Gastroesophageal sphincter (tissue), 4 donors: ENCODE measurements at regions not wholly inside any gene's neighbourhood (a gene's known extent, or its start where the extent isn't known, plus 50 kb on each side); places are given as distances from the start of the nearest gene placed in this dataset.
"Not testable (repeated sequence)": the region's sequence is repeated elsewhere in the genome, so short reads cannot be mapped to it uniquely, and the experiment has no call there.

ENCODE experiments used
- ATAC-seq: fragments of 150-250 bp; one replicate; pipeline ENCODE4 v1.9.1; 2016; ENCODE audit warnings: mild to moderate bottlenecking, moderate library complexity
- H3K27ac ChIP-seq, 4 donors: fragments of 200-600 bp; sonication (generic) in 3 of 4; 1 replicate in 3 of 4; 2 replicates in 1 of 4; pipeline ENCODE4 v1.5.1; 2016 to 2019
- H3K27me3 ChIP-seq: fragments of 200-600 bp; sonication (generic); one replicate; pipeline ENCODE4 v1.5.1; 2019
- H3K36me3 ChIP-seq, 2 donors: fragments of 200-600 bp; sonication (generic); one replicate each; pipeline ENCODE4 v1.5.1; 2019; ENCODE audit warnings: control low read depth in 1 of 2
- H3K4me1 ChIP-seq, 3 donors: fragments of 200-600 bp; sonication (generic); 1 replicate in 2 of 3; 2 replicates in 1 of 3; pipeline ENCODE4 v1.5.1; 2016 to 2019; ENCODE audit warnings: control low read depth in 2 of 3
- H3K4me3 ChIP-seq, 2 donors: fragments of 200-600 bp; sonication (generic); one replicate each; pipeline ENCODE4 v1.5.1; 2019; ENCODE audit warnings: mild to moderate bottlenecking in 1 of 2, moderate library complexity in 1 of 2
- H3K9me3 ChIP-seq, 3 donors: fragments of 200-600 bp; sonication (generic); one replicate each; pipeline ENCODE4 v1.5.1; 2017 to 2019; ENCODE audit warnings: control low read depth in 2 of 3
- EP300 ChIP-seq: sonication (generic); formaldehyde crosslinking; IDR thresholded peaks from one replicate; pipeline ENCODE4 v1.6.1; 2017; ENCODE audit warnings: antibody characterized with exemption, mild to moderate bottlenecking
- POLR2A ChIP-seq, 2 donors: fragments of 450-650 bp; IDR thresholded peaks; one replicate each; pipeline ENCODE4 v1.6.1; 2017; ENCODE audit warnings: antibody characterized with exemption in 2 of 2, mild to moderate bottlenecking in 2 of 2, moderate library complexity in 1 of 2
- POLR2AphosphoS5 ChIP-seq: sonication (generic); formaldehyde crosslinking; IDR thresholded peaks from one replicate; pipeline ENCODE4 v1.6.1; 2017; ENCODE audit warnings: antibody characterized with exemption
- WGBS, 2 donors: methylation state at CpG; one replicate each; pipeline ENCODE4 v1.1.5; 2018; ENCODE audit warnings: low coverage in 1 of 2; 5-methylcytosine and 5-hydroxymethylcytosine counted together
- TF ChIP-seq, protein P1 (sequence below), 4 experiments: fragments of 200-600 bp in 2 of 4; fragments of 450-650 bp in 2 of 4; sonication (generic) in 1 of 4; IDR thresholded peaks; one replicate each; pipeline ENCODE4 v1.5.1; 2017 to 2019; ENCODE audit warnings: antibody characterized with exemption in 4 of 4, mild to moderate bottlenecking in 2 of 4, moderate library complexity in 2 of 4

DNA sequence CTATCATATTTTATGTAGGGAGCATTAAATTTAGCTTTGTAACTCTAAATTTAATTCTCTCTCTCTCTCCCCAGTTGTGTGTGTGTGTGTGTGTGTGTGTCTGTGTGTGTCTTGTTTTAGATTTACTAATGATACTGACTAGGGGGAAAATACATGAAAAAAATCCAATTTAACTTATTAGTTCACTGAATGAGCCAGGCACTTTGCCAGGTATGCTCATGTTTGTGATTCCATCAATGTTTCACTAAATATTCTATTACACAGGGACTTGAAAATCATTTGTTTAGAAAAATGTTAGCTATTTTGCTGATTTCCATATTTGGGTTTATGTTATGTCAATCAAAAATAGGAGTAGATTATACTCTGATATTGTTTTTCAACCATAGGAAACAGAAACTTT lies 203.7 kb upstream of the ZNF804A start:
- H3K27ac ChIP-seq = no peak overlapping the region

DNA sequence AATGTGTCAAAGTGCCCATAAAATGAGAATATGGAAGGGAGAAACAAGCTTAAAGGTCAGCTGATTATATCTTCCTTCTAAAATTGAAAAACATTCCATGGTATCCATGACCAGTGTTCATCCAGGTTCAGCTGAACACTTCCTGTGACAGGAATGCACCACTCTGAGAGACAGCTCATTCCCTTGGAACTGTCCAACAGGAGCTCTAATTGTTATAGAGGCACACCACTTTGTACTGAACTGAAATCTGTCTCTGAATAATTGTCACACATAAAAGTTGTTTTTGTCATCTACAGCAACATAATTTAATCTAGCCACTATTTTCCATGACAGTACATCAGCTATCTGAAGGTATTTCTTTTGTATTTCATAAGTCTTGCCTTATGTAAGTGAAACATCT lies 195.9 kb upstream of the ZNF804A start:
- Histone ChIP-seq H3K4me3 (no peak overlapping the region), H3K9me3 (peaks cover 0 to 8% (median 0%) of the 10 kb centered on the region in 3 donors), H3K4me1 (no peaks in the 10 kb centered on the region), H3K27me3 (no peaks in the 10 kb centered on the region), H3K27ac (no peak overlapping the region), H3K36me3 (no peaks in the 10 kb centered on the region)
- TF ChIP-seq POLR2AphosphoS5 (no peak), POLR2A (IDR thresholded peaks at IDR 0.05) (no peak), EP300 (no peak)
- TF ChIP-seq, protein P1, sequence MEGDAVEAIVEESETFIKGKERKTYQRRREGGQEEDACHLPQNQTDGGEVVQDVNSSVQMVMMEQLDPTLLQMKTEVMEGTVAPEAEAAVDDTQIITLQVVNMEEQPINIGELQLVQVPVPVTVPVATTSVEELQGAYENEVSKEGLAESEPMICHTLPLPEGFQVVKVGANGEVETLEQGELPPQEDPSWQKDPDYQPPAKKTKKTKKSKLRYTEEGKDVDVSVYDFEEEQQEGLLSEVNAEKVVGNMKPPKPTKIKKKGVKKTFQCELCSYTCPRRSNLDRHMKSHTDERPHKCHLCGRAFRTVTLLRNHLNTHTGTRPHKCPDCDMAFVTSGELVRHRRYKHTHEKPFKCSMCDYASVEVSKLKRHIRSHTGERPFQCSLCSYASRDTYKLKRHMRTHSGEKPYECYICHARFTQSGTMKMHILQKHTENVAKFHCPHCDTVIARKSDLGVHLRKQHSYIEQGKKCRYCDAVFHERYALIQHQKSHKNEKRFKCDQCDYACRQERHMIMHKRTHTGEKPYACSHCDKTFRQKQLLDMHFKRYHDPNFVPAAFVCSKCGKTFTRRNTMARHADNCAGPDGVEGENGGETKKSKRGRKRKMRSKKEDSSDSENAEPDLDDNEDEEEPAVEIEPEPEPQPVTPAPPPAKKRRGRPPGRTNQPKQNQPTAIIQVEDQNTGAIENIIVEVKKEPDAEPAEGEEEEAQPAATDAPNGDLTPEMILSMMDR (IDR thresholded peaks at IDR 0.05) = no peak
- ATAC-seq = no peak

More for the DNA sequence above, 203.7 kb upstream of the ZNF804A start:
- Histone ChIP-seq H3K4me3 (no peak overlapping the region), H3K4me1 (no peaks in the 10 kb centered on the region), H3K27me3 (no peaks in the 10 kb centered on the region), H3K36me3 (no peaks in the 10 kb centered on the region), H3K9me3 (no peaks in the 10 kb centered on the region)
- no peak for ATAC-seq
- TF ChIP-seq POLR2A (IDR thresholded peaks at IDR 0.05) = no peak
- TF ChIP-seq EP300 = no peak
- TF ChIP-seq POLR2AphosphoS5 = no peak
- TF ChIP-seq, protein P1 (IDR thresholded peaks at IDR 0.05) = no peak

DNA sequence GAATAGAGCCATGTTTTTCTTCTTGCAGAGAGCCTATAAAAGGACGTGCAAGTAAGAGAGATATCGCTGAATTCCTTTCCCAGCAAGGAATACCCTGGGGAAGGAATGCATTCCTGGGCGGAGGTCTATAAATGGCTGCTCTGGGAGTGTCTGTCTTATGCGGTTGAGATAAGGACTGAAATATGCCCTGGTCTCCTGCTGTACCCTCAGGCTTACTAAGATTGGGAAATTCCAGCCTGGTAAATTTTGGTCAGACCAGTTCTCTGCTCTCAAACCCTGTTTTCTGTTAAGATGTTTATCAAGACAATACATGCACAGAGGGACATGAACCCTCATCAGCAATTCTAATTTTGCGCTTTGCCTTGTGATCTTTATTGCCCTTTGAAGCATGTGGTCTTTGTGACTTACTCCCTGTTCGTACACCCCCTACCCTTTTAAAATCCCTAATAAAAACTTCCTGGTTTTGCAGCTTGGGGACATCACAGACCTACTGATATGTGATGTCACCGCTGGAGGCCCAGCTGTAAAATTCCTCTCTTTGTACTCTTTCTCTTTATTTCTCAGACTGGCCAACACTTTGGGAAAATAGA lies 191.2 kb upstream of the ZNF804A start:
- H3K27me3 ChIP-seq, H3K4me1 ChIP-seq, ATAC-seq, H3K9me3 ChIP-seq, H3K36me3 ChIP-seq, H3K4me3 ChIP-seq, H3K27ac ChIP-seq: not testable (repeated sequence)
- WGBS, 2 donors = 81 to 86% methylated on average over 4 to 5 of the region's 7 CpGs

DNA sequence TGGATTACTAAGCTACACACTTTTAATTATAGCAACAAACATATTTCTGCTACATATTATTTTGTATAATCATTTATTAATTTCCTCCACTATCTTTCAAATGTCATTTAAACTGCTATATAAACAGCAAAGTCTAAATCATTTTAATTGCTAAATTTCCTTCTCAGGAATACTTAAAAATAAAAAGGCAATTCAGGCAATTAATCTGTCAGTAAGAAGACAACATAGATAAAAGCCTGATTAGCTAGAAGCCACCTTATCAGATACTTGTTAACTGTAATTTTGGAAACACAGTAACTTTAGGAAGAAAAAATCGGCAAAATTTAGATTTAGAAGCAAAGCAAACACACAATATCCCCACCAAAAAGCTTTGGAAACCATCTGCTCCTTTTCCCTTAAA lies 188.2 kb upstream of the ZNF804A start:
- Histone ChIP-seq H3K4me3 (no peak overlapping the region), H3K4me1 (no peaks in the 10 kb centered on the region), H3K27ac (no peak overlapping the region), H3K36me3 (no peaks in the 10 kb centered on the region), H3K27me3 (no peaks in the 10 kb centered on the region), H3K9me3 (peaks cover 0 to 9% (median 0%) of the 10 kb centered on the region in 3 donors)
- WGBS, 2 donors = 60 to 82% methylated on average over 1 of the region's 1 CpG
- TF ChIP-seq, protein P1 (IDR thresholded peaks at IDR 0.05) = no peak
- TF ChIP-seq POLR2A (IDR thresholded peaks at IDR 0.05) = no peak
- no peak for TF ChIP-seq POLR2AphosphoS5
- no peak for TF ChIP-seq EP300
- ATAC-seq = no peak

DNA sequence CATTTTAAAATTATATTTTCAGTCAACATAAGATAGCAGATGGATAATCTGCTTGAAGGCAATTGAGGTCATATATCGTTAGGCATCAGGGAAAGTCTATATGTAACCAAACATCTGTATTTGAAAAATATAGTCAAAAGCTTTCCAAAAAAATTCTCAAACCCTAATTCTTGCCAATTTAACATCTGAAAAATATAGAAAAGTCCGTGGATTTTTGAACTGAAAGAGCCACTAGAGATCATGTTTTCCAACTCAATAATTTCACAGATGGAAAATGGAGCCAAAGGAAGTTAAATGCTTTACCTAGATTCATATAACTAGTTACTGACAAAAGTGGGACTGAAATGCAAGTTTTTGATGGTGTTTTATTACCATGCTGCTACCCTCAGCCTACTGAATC lies 185.1 kb upstream of the ZNF804A start:
- Histone ChIP-seq H3K9me3 (no peaks in the 10 kb centered on the region), H3K27me3 (no peaks in the 10 kb centered on the region), H3K4me1 (no peaks in the 10 kb centered on the region), H3K36me3 (no peaks in the 10 kb centered on the region), H3K4me3 (no peak overlapping the region), H3K27ac (no peak overlapping the region)
- WGBS, 2 donors = 52 to 64% methylated on average over 2 of the region's 2 CpGs
- ATAC-seq = no peak
- TF ChIP-seq, protein P1 (IDR thresholded peaks at IDR 0.05) = no peak
- TF ChIP-seq POLR2A (IDR thresholded peaks at IDR 0.05) (no peak), POLR2AphosphoS5 (no peak), EP300 (no peak)
